Suprapubic skin (tissue), 3 donors: ENCODE measurements at regions not wholly inside any gene's neighbourhood (a gene's known extent, or its start where the extent isn't known, plus 50 kb on each side); places are given as distances from the start of the nearest gene placed in this dataset.

Experiments used
- EP300 ChIP-seq: sonication (generic); formaldehyde crosslinking; IDR thresholded peaks from one replicate; pipeline ENCODE4 v1.6.1; 2017; ENCODE audit warnings: antibody characterized with exemption
- TF ChIP-seq, protein P1 (sequence below), 2 donors: fragments of 200-600 bp in 1 of 2; fragments of 450-650 bp in 1 of 2; sonication (generic) in 1 of 2; IDR thresholded peaks; one replicate each; pipeline ENCODE4 v1.5.1; 2016 to 2019; ENCODE audit warnings: antibody characterized with exemption in 2 of 2, mild to moderate bottlenecking in 1 of 2, moderate library complexity in 1 of 2

DNA sequence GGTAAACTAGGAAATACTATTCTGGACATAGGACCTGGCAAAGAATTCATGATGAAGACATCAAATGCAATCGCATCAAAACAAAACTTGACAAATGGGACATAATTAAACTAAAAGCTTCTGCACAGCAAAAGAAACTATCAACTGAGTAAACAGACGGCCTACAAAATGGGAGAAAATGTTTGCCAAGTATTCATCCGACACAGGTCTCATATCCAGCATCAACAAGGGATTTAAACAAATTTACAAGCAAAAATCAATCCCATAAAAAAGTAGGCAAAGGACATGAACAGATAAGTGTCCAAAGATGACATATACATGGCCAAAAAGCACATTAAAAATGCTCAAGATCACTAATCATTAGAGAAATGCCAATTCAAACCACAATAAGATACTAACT is 1088.9 kb downstream of the NAALADL2 start:
- TF ChIP-seq, protein P1, sequence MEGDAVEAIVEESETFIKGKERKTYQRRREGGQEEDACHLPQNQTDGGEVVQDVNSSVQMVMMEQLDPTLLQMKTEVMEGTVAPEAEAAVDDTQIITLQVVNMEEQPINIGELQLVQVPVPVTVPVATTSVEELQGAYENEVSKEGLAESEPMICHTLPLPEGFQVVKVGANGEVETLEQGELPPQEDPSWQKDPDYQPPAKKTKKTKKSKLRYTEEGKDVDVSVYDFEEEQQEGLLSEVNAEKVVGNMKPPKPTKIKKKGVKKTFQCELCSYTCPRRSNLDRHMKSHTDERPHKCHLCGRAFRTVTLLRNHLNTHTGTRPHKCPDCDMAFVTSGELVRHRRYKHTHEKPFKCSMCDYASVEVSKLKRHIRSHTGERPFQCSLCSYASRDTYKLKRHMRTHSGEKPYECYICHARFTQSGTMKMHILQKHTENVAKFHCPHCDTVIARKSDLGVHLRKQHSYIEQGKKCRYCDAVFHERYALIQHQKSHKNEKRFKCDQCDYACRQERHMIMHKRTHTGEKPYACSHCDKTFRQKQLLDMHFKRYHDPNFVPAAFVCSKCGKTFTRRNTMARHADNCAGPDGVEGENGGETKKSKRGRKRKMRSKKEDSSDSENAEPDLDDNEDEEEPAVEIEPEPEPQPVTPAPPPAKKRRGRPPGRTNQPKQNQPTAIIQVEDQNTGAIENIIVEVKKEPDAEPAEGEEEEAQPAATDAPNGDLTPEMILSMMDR (IDR thresholded peaks at IDR 0.05): no peak
- TF ChIP-seq EP300: no peak
